ENCODE measurements at regions not wholly inside any gene's neighbourhood (a gene's known extent, or its start where the extent isn't known, plus 50 kb on each side); places are given as distances from the start of the nearest gene placed in this dataset.

GRCh38 chr2:120425014-120425413 lies 79.1 kb downstream of the INHBB start:
- intact Hi-C loops (cut with DNase I; ENCODE audit: low total_unique reads) = loop anchor here (10.0 kb wide), 1 partner anchor 60 kb away; no protein-coding TSS in a partner anchor
- no peak for DNase-seq
- Histone ChIP-seq H3K27me3 (peaks cover 0 to 25% of the 10 kb centered on the region in 2 donors), H3K4me3 (no peak overlapping the region), H3K9me3 (no peaks in the 10 kb centered on the region), H3K36me3 (no peaks in the 10 kb centered on the region), H3K27ac (no peak overlapping the region), H3K4me1 (no peaks in the 10 kb centered on the region)
- TF ChIP-seq, protein P1, sequence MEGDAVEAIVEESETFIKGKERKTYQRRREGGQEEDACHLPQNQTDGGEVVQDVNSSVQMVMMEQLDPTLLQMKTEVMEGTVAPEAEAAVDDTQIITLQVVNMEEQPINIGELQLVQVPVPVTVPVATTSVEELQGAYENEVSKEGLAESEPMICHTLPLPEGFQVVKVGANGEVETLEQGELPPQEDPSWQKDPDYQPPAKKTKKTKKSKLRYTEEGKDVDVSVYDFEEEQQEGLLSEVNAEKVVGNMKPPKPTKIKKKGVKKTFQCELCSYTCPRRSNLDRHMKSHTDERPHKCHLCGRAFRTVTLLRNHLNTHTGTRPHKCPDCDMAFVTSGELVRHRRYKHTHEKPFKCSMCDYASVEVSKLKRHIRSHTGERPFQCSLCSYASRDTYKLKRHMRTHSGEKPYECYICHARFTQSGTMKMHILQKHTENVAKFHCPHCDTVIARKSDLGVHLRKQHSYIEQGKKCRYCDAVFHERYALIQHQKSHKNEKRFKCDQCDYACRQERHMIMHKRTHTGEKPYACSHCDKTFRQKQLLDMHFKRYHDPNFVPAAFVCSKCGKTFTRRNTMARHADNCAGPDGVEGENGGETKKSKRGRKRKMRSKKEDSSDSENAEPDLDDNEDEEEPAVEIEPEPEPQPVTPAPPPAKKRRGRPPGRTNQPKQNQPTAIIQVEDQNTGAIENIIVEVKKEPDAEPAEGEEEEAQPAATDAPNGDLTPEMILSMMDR (IDR thresholded peaks at IDR 0.05) = no peak

- Histone ChIP-seq H3K4me3 (no peak overlapping the region), H3K9me3 (no peaks in the 10 kb centered on the region), H3K27ac (no peak overlapping the region), H3K27me3 (peaks cover 0 to 18% of the 10 kb centered on the region in 2 donors), H3K36me3 (no peaks in the 10 kb centered on the region), H3K4me1 (no peaks in the 10 kb centered on the region)
- DNase-seq = peak in 1 of 2 donors; percentile 9
- TF ChIP-seq, protein P1 (IDR thresholded peaks at IDR 0.05) = no peak
- intact Hi-C loops (cut with DNase I; ENCODE audit: low total_unique reads) = loop anchor here (10.0 kb wide), 1 partner anchor 64 kb away; no protein-coding TSS in a partner anchor
Observed at GRCh38 chr2:120428748-120429147, 82.8 kb downstream of the INHBB start.

GRCh38 chr2:120429586-120430500 lies 83.9 kb downstream of the INHBB start:
- intact Hi-C loops (cut with DNase I; ENCODE audit: low total_unique reads) = loop anchor here (10.0 kb wide), 2 partner anchors 65 to 245 kb away; no protein-coding TSS in a partner anchor
- DNase-seq = peak; percentile 7 to 48
- Histone ChIP-seq H3K4me3 (no peak overlapping the region), H3K9me3 (no peaks in the 10 kb centered on the region), H3K36me3 (no peaks in the 10 kb centered on the region), H3K27me3 (peaks cover 0 to 11% of the 10 kb centered on the region in 2 donors), H3K4me1 (no peaks in the 10 kb centered on the region), H3K27ac (no peak overlapping the region)
- TF ChIP-seq, protein P1 (IDR thresholded peaks at IDR 0.05) = no peak

GRCh38 chr2:120430501-120430830 lies 84.5 kb downstream of the INHBB start:
- intact Hi-C loops (cut with DNase I; ENCODE audit: low total_unique reads) = loop anchor here (10.0 kb wide), 1 partner anchor 244 kb away; no protein-coding TSS in a partner anchor
- no peak for DNase-seq
- Histone ChIP-seq H3K9me3 (no peaks in the 10 kb centered on the region), H3K27ac (no peak overlapping the region), H3K4me1 (no peaks in the 10 kb centered on the region), H3K4me3 (no peak overlapping the region), H3K27me3 (peaks cover 0 to 8% of the 10 kb centered on the region in 2 donors), H3K36me3 (no peaks in the 10 kb centered on the region)
- TF ChIP-seq, protein P1 (IDR thresholded peaks at IDR 0.05) = no peak

- no peak overlapping the region for H3K27ac ChIP-seq
- no peaks in the 10 kb centered on the region for H3K36me3 ChIP-seq
- no peaks in the 10 kb centered on the region for H3K9me3 ChIP-seq
- no peak overlapping the region for H3K4me3 ChIP-seq
- H3K4me1 ChIP-seq = no peaks in the 10 kb centered on the region
- intact Hi-C loops (cut with DNase I; ENCODE audit: low total_unique reads) = loop anchor here (10.0 kb wide), 1 partner anchor 244 kb away; no protein-coding TSS in a partner anchor
- TF ChIP-seq, protein P1 (IDR thresholded peaks at IDR 0.05) = no peak
- H3K27me3 ChIP-seq = peaks cover 0 to 13% of the 10 kb centered on the region in 2 donors
- no peak for DNase-seq
Observed at GRCh38 chr2:120430957-120431356, 85.0 kb downstream of the INHBB start.

All from tibial artery (tissue), 4 donors.